ENCODE measurements at regions not wholly inside any gene's neighbourhood (a gene's known extent, or its start where the extent isn't known, plus 50 kb on each side); places are given as distances from the start of the nearest gene placed in this dataset.
A peak's percentile ranks its signal among the peaks of the same experiment; 100 is the strongest.

- no peak for DNase-seq
These were observed 683.3 kb upstream of the KLHL29 start for GRCh38 chr2:22701561-22702160.

GRCh38 chr2:22703286-22703920 lies 681.6 kb upstream of the KLHL29 start:
- DNase-seq = no peak

GRCh38 chr2:22719396-22719795 lies 665.6 kb upstream of the KLHL29 start:
- no peak for DNase-seq

GRCh38 chr2:22729466-22729865 lies 655.5 kb upstream of the KLHL29 start:
- DNase-seq = no peak

GRCh38 chr2:22734373-22735045 lies 650.5 kb upstream of the KLHL29 start:
- DNase-seq = no peak

GRCh38 chr2:22737144-22737543 lies 647.8 kb upstream of the KLHL29 start:
- no peak for DNase-seq

- DNase-seq = no peak
These were observed 643.8 kb upstream of the KLHL29 start for GRCh38 chr2:22741216-22741615.

GRCh38 chr2:22748909-22749308 lies 636.1 kb upstream of the KLHL29 start:
- no peak for DNase-seq

GRCh38 chr2:22753476-22753875 lies 631.5 kb upstream of the KLHL29 start:
- peak; percentile 45 for DNase-seq

- no peak for DNase-seq
These were observed 628.5 kb upstream of the KLHL29 start for GRCh38 chr2:22756276-22757043.

- no peak for DNase-seq
These were observed 615.5 kb upstream of the KLHL29 start for GRCh38 chr2:22769497-22769896.

GRCh38 chr2:22784566-22784965 lies 600.4 kb upstream of the KLHL29 start:
- peak; percentile 91 for DNase-seq

- no peak for DNase-seq
These were observed 598.2 kb upstream of the KLHL29 start for GRCh38 chr2:22786817-22787216.

- DNase-seq = no peak
These were observed 597.2 kb upstream of the KLHL29 start for GRCh38 chr2:22787745-22788144.

- DNase-seq = no peak
These were observed 596.1 kb upstream of the KLHL29 start for GRCh38 chr2:22788749-22789327.

GRCh38 chr2:22795287-22795866 lies 589.6 kb upstream of the KLHL29 start:
- no peak for DNase-seq

- DNase-seq = no peak
These were observed 586.6 kb upstream of the KLHL29 start for GRCh38 chr2:22798386-22798785.

GRCh38 chr2:22800412-22800811 lies 584.6 kb upstream of the KLHL29 start:
- DNase-seq = no peak

GRCh38 chr2:22801071-22801470 lies 583.9 kb upstream of the KLHL29 start:
- no peak for DNase-seq

GRCh38 chr2:22801970-22802369 lies 583.0 kb upstream of the KLHL29 start:
- no peak for DNase-seq

GRCh38 chr2:22807872-22808271 lies 577.1 kb upstream of the KLHL29 start:
- no peak for DNase-seq

GRCh38 chr2:22810602-22811001 lies 574.4 kb upstream of the KLHL29 start:
- DNase-seq = no peak

Measured in DMS 273 treated with DMSO at 0.1 percent for 48 hours (cell line).